ENCODE measurements at regions not wholly inside any gene's neighbourhood (a gene's known extent, or its start where the extent isn't known, plus 50 kb on each side); places are given as distances from the start of the nearest gene placed in this dataset.

DNA sequence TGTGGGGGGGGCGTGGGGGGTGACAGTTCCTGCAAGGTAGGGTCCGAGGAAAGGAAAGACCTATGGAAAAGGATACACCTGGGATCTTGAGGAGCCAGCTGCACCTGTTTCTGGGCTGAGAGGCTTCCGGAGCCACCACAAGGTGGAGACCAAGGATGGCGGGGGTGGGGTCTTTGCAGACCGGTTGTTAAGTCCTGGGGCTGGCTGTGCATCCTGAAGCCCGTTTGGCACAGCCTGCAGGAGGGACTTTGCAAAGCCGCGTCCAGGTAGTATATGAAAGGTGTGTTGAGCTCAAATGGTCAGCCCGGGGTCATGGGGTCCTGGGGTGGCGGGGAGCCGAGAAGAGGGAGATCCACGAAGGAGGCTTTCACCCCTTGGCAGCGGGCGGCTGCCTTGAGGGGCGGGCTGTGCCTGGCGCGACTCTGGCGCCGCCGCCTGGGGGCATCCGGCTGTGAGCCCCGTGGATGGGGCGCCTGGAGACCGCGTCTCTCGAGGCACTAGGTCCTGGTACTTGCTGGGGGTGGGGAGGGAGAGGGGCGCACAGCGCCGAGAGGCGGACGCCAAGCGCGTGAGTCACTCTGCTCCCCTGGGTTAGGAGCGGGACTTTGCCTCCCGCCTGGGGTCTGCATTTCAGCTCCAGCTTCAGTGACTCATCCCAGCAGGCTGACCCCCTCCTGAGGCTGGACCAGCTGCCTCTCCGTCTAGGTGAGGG, 58.2 kb upstream of the DYNLT3 start:
- Histone ChIP-seq H3K4me3 (no peak overlapping the region), H3K9ac (ENCODE audit: control insufficient read depth, insufficient read depth, low read length) (no peak overlapping the region), H4K20me1 (ENCODE audit: control insufficient read depth, insufficient read depth) (no peaks in the 10 kb centered on the region), H3K79me2 (ENCODE audit: control insufficient read depth, insufficient read depth, low read length) (no peaks in the 10 kb centered on the region), H3K4me1 (ENCODE audit: control insufficient read depth, insufficient read depth, low read length) (no peaks in the 10 kb centered on the region), H3K27me3 (replicated peaks in 1 of 2; ENCODE audit: control insufficient read depth in 2 of 2, insufficient read depth in 2 of 2, low read length in 1 of 2) (peaks cover 0 to 2% of the 10 kb centered on the region in 2 experiments; a peak in 1 of 4 replicates), H3K36me3 (ENCODE audit: control insufficient read depth in 2 of 2, insufficient read depth in 2 of 2, low read length in 1 of 2) (no peaks in the 10 kb centered on the region), H3K9me3 (replicated peaks; ENCODE audit: control insufficient read depth, insufficient read depth, low read length) (no peaks in the 10 kb centered on the region), H3K4me2 (ENCODE audit: control insufficient read depth, insufficient read depth) (no peak overlapping the region), H3K27ac (ENCODE audit: control insufficient read depth, insufficient read depth) (no peak overlapping the region), H2AFZ (ENCODE audit: control insufficient read depth, low read depth, low read length) (no peak overlapping the region)
- intact Hi-C loops (cut with micrococcal nuclease; ENCODE audit: unreplicated experiment): no loop called here
- ATAC-seq: peak; percentile 61
- BruUV-seq (replicated peaks): no TSS peak
- FAIRE-seq: no peak
- TF ChIP-seq RB1 (IDR thresholded peaks at IDR 0.05; ENCODE audit: borderline replicate concordance) (no peak), YBX1 (IDR thresholded peaks at IDR 0.05) (no peak), DPF2 (IDR thresholded peaks at IDR 0.05) (no peak), MTA2 (IDR thresholded peaks at IDR 0.05; ENCODE audit: low read depth) (no peak), HCFC1 (IDR thresholded peaks at IDR 0.05; ENCODE audit: low read length) (no peak)
- WGBS (ENCODE audit: insufficient coverage, insufficient replicate concordance, low lambda C conversion rate, missing lambda C conversion rate): 24% methylated on average over 21 of the region's 36 CpGs
- POLR2A ChIA-PET: no interaction called here
- SMC1A ChIA-PET (ENCODE audit: uncharacterized antibody, unreplicated experiment): no interaction called here
- RAD21 ChIA-PET (ENCODE audit: unreplicated experiment): no interaction called here
- CTCF ChIA-PET: no interaction called here
- in situ Hi-C loops (cut with MboI): no loop called here
- no peak for DNase-seq (ENCODE audit: low read depth, low spot score)

DNA sequence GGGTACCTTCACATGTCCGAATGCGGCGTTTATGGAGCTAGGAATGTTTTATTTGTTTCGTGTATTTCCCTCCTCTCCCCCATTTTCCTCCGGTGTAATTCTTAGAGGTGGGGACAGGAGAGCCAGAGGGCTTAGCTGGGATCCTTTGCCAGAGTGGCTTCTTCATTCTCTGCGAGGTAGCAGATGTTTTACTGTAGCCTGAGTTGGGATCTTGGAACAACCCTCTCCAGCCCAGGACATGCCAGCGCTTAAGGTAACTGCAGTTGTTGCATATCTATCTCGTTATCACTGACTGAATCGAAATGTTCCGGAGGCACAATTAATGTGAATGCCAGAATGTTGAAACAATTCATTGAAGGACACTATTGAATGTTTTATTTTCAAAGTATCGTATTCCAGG, 59.0 kb upstream of the DYNLT3 start:
- no peaks in the 10 kb centered on the region for H4K20me1 ChIP-seq (ENCODE audit: control insufficient read depth, insufficient read depth)
- no TSS peak for BruUV-seq (replicated peaks)
- H3K4me3 ChIP-seq: no peak overlapping the region
- H3K27me3 ChIP-seq (replicated peaks in 1 of 2; ENCODE audit: control insufficient read depth in 2 of 2, insufficient read depth in 2 of 2, low read length in 1 of 2): peaks cover 0 to 2% of the 10 kb centered on the region in 2 experiments; a peak in 1 of 4 replicates
- no peak overlapping the region for H3K4me2 ChIP-seq (ENCODE audit: control insufficient read depth, insufficient read depth)
- H3K27ac ChIP-seq (ENCODE audit: control insufficient read depth, insufficient read depth): no peak overlapping the region
- H3K36me3 ChIP-seq (ENCODE audit: control insufficient read depth in 2 of 2, insufficient read depth in 2 of 2, low read length in 1 of 2): no peaks in the 10 kb centered on the region
- no peaks in the 10 kb centered on the region for H3K4me1 ChIP-seq (ENCODE audit: control insufficient read depth, insufficient read depth, low read length)
- RAD21 ChIA-PET (ENCODE audit: unreplicated experiment): no interaction called here
- SMC1A ChIA-PET (ENCODE audit: uncharacterized antibody, unreplicated experiment): no interaction called here
- POLR2A ChIA-PET: no interaction called here
- FAIRE-seq (no peak), ATAC-seq (no peak), DNase-seq (ENCODE audit: low read depth, low spot score) (no peak)
- no peak overlapping the region for H2AFZ ChIP-seq (ENCODE audit: control insufficient read depth, low read depth, low read length)
- intact Hi-C loops (cut with micrococcal nuclease; ENCODE audit: unreplicated experiment): no loop called here
- WGBS (ENCODE audit: insufficient coverage, insufficient replicate concordance, low lambda C conversion rate, missing lambda C conversion rate): 43% methylated on average over 11 of the region's 11 CpGs
- H3K9ac ChIP-seq (ENCODE audit: control insufficient read depth, insufficient read depth, low read length): no peak overlapping the region
- in situ Hi-C loops (cut with MboI): no loop called here
- CTCF ChIA-PET: no interaction called here
- no peaks in the 10 kb centered on the region for H3K79me2 ChIP-seq (ENCODE audit: control insufficient read depth, insufficient read depth, low read length)
- no peaks in the 10 kb centered on the region for H3K9me3 ChIP-seq (replicated peaks; ENCODE audit: control insufficient read depth, insufficient read depth, low read length)
- TF ChIP-seq ZBED1 (IDR thresholded peaks at IDR 0.05; ENCODE audit: borderline replicate concordance): no peak
- no peak for TF ChIP-seq SRF (IDR thresholded peaks at IDR 0.05; ENCODE audit: low read depth in 2 of 2, low read length in 2 of 2)
- TF ChIP-seq FOXK2 (IDR thresholded peaks at IDR 0.05): no peak
- TF ChIP-seq, protein P1, sequence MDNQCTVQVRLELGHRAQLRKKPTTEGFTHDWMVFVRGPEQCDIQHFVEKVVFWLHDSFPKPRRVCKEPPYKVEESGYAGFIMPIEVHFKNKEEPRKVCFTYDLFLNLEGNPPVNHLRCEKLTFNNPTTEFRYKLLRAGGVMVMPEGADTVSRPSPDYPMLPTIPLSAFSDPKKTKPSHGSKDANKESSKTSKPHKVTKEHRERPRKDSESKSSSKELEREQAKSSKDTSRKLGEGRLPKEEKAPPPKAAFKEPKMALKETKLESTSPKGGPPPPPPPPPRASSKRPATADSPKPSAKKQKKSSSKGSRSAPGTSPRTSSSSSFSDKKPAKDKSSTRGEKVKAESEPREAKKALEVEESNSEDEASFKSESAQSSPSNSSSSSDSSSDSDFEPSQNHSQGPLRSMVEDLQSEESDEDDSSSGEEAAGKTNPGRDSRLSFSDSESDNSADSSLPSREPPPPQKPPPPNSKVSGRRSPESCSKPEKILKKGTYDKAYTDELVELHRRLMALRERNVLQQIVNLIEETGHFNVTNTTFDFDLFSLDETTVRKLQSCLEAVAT (IDR thresholded peaks at IDR 0.05): no peak
- no peak for TF ChIP-seq IKZF2 (IDR thresholded peaks at IDR 0.05)
- TF ChIP-seq RBBP5 (conservative IDR thresholded peaks at IDR 0.05): no peak
- no peak for TF ChIP-seq RUNX3 (IDR thresholded peaks at IDR 0.05; ENCODE audit: low read length)
- TF ChIP-seq, protein P2, sequence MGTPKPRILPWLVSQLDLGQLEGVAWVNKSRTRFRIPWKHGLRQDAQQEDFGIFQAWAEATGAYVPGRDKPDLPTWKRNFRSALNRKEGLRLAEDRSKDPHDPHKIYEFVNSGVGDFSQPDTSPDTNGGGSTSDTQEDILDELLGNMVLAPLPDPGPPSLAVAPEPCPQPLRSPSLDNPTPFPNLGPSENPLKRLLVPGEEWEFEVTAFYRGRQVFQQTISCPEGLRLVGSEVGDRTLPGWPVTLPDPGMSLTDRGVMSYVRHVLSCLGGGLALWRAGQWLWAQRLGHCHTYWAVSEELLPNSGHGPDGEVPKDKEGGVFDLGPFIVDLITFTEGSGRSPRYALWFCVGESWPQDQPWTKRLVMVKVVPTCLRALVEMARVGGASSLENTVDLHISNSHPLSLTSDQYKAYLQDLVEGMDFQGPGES (IDR thresholded peaks at IDR 0.05): no peak
- no peak for TF ChIP-seq PAX5 (IDR thresholded peaks at IDR 0.05; ENCODE audit: borderline replicate concordance, low read depth, low read length)
- TF ChIP-seq BCL11A (IDR thresholded peaks at IDR 0.05; ENCODE audit: low read depth, low read length): no peak

All from GM12878 (cell line).